Effector memory CD8-positive, alpha-beta T cell (primary cell): ENCODE measurements at regions not wholly inside any gene's neighbourhood (a gene's known extent, or its start where the extent isn't known, plus 50 kb on each side); places are given as distances from the start of the nearest gene placed in this dataset.

Experiments
- ATAC-seq: fragments of 150-1000 bp; cut with Tn5 transposase; replicated peaks from 2 replicates; pipeline ENCODE4 v1.10.0; 2021; ENCODE audit warnings: mild to moderate bottlenecking, moderate library complexity
- DNase-seq, 3 experiments: peaks; one replicate each; pipeline ENCODE4 v3.0.0; 2021
- H3K27ac Mint-ChIP-seq, 2 donors: one replicate each; pipeline ENCODE4 v1.8.0; 2022; ENCODE audit warnings: mild to moderate bottlenecking in 2 of 2, mixed read lengths in 2 of 2, moderate library complexity in 2 of 2
- H3K27me3 Mint-ChIP-seq, 2 donors: one replicate each; pipeline ENCODE4 v1.8.0; 2022; ENCODE audit warnings: mixed read lengths in 2 of 2
- H3K36me3 Mint-ChIP-seq: one replicate; pipeline ENCODE4 v1.8.0; 2022; ENCODE audit warnings: mild to moderate bottlenecking, moderate library complexity, mixed read lengths; ENCODE audit not compliant: insufficient read depth
- H3K4me1 Mint-ChIP-seq, 2 donors: one replicate each; pipeline ENCODE4 v1.8.0; 2022; ENCODE audit warnings: low read depth in 2 of 2, mixed read lengths in 2 of 2
- H3K4me3 Mint-ChIP-seq, 2 donors: one replicate each; pipeline ENCODE4 v1.8.0; 2022; ENCODE audit warnings: mild to moderate bottlenecking in 2 of 2, mixed read lengths in 2 of 2, moderate library complexity in 2 of 2
- H3K9me3 Mint-ChIP-seq, 2 donors: one replicate each; pipeline ENCODE4 v1.8.0; 2022; ENCODE audit warnings: mixed read lengths in 2 of 2

DNA sequence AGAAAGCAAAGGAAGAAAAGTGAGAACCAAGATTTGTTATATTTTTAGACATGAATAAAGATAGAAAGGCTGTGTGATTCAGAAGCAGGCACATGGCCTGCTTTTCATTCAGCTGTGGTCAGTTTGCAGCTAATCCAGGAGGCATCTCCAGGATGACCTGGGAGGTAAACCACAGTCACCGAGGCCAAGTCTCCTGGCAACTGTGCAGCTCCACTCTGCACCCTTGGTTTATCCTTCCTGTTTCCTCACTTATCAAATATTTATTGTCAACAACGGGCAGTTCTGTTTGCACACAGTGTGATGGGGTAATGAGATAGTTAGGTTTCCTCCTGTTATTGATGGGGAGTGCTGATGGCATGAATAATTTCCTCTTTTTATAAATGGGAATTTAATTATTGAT is 243.0 kb downstream of the PSAT1 start:
- ATAC-seq (no peak), DNase-seq (no peak)
- no peaks in the 10 kb centered on the region for H3K4me1 Mint-ChIP-seq
- H3K9me3 Mint-ChIP-seq = peaks cover 0 to 3% of the 10 kb centered on the region in 2 donors
- no peak overlapping the region for H3K27ac Mint-ChIP-seq
- no peaks in the 10 kb centered on the region for H3K27me3 Mint-ChIP-seq
- H3K36me3 Mint-ChIP-seq = no peaks in the 10 kb centered on the region
- H3K4me3 Mint-ChIP-seq = no peak overlapping the region

GRCh38 chr9:78541868-78542443 is 245.0 kb downstream of the PSAT1 start:
- no peak overlapping the region for H3K4me3 Mint-ChIP-seq
- H3K4me1 Mint-ChIP-seq = no peaks in the 10 kb centered on the region
- no peaks in the 10 kb centered on the region for H3K36me3 Mint-ChIP-seq
- ATAC-seq = no peak
- no peak for DNase-seq
- no peaks in the 10 kb centered on the region for H3K27me3 Mint-ChIP-seq
- H3K27ac Mint-ChIP-seq = no peak overlapping the region
- H3K9me3 Mint-ChIP-seq = peaks cover 0 to 6% of the 10 kb centered on the region in 2 donors

GRCh38 chr9:78542491-78543181 is 245.7 kb downstream of the PSAT1 start:
- no peaks in the 10 kb centered on the region for H3K27me3 Mint-ChIP-seq
- H3K4me3 Mint-ChIP-seq = no peak overlapping the region
- no peaks in the 10 kb centered on the region for H3K4me1 Mint-ChIP-seq
- no peak for ATAC-seq
- peaks cover 0 to 6% of the 10 kb centered on the region in 2 donors for H3K9me3 Mint-ChIP-seq
- H3K27ac Mint-ChIP-seq = no peak overlapping the region
- no peaks in the 10 kb centered on the region for H3K36me3 Mint-ChIP-seq
- no peak for DNase-seq

- no peaks in the 10 kb centered on the region for H3K27me3 Mint-ChIP-seq
- H3K4me3 Mint-ChIP-seq = no peak overlapping the region
- no peak overlapping the region for H3K27ac Mint-ChIP-seq
- ATAC-seq (no peak), DNase-seq (no peak)
- peaks cover 0 to 6% of the 10 kb centered on the region in 2 donors for H3K9me3 Mint-ChIP-seq
- H3K36me3 Mint-ChIP-seq = no peaks in the 10 kb centered on the region
- H3K4me1 Mint-ChIP-seq = no peaks in the 10 kb centered on the region
Observed at GRCh38 chr9:78543353-78543752, 246.4 kb downstream of the PSAT1 start.

- H3K27me3 Mint-ChIP-seq = no peaks in the 10 kb centered on the region
- peaks cover 0 to 2% of the 10 kb centered on the region in 2 donors for H3K9me3 Mint-ChIP-seq
- H3K36me3 Mint-ChIP-seq = no peaks in the 10 kb centered on the region
- no peaks in the 10 kb centered on the region for H3K4me1 Mint-ChIP-seq
- ATAC-seq (no peak), DNase-seq (no peak)
- H3K27ac Mint-ChIP-seq = no peak overlapping the region
- no peak overlapping the region for H3K4me3 Mint-ChIP-seq
Observed at GRCh38 chr9:78544230-78544629, 247.3 kb downstream of the PSAT1 start.

DNA sequence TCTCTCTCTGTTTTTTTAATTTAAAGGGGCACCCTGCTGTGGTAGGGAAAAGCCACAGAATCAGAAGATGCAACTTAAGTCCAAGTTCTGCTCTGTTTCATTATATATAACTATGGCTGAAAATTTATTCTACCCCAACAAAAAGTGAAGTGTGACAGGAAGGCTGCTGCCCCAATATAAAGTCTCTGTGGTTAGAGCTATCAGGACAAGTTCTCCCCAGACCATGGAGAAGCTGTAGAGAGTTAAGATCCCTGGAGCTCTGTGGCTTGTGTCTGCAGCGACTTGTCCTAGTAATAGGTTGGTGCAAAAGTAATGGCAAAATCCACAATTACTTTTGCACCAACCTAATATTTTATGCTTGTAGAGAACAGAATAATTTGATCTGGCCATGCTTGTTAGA is 250.9 kb downstream of the PSAT1 start:
- ATAC-seq (no peak), DNase-seq (no peak)
- Mint-ChIP-seq H3K27ac (no peak overlapping the region), H3K36me3 (no peaks in the 10 kb centered on the region), H3K4me3 (no peak overlapping the region), H3K9me3 (peaks cover 0 to 2% of the 10 kb centered on the region in 2 donors), H3K27me3 (no peaks in the 10 kb centered on the region), H3K4me1 (no peaks in the 10 kb centered on the region)

DNA sequence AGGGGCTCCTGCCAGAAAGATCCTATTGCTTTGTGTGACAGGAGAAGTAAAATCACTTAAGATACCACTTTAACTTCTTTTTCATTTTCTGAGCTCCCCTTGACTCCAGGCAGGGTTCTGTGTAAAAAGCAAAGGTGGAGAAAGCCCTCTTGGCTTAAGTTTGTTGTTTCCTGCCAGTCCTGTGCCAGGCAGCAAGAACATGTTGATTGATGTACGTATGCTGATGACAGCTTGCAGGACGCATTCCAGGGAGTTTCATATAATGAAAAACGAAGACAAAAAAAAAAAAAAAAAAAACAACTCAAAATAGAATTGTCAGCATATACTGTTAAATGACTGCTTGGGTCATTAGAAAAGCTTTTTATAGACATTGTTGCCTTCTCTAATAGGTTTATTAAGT is 251.7 kb downstream of the PSAT1 start:
- Mint-ChIP-seq H3K9me3 (peaks cover 0 to 2% of the 10 kb centered on the region in 2 donors), H3K4me1 (no peaks in the 10 kb centered on the region)
- no peak for ATAC-seq

DNA sequence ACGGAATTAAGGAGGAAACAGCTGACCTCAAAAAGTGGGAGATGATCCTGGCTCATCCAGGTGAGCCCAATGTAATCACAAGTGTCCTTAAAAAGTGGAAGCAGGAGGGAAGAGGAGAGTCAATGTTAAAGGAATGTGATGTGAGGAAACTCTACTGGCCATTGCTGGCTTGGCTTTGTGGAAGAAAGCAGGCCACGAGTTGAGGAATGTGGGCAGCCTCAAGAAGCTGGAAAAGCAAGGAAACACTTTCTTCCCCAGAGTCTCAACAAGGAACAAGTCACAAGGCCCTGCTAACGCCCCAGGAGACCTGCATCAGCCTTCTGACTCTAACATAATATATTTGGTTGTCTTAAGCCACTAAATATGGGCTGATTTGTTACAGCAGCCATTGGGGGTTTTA is 252.8 kb downstream of the PSAT1 start:
- ATAC-seq (no peak), DNase-seq (no peak)
- Mint-ChIP-seq H3K36me3 (no peaks in the 10 kb centered on the region), H3K9me3 (peaks cover 0 to 2% of the 10 kb centered on the region in 2 donors), H3K27me3 (no peaks in the 10 kb centered on the region), H3K27ac (no peak overlapping the region), H3K4me1 (no peaks in the 10 kb centered on the region), H3K4me3 (no peak overlapping the region)

More for the DNA sequence above, 251.7 kb downstream of the PSAT1 start:
- no peaks in the 10 kb centered on the region for H3K27me3 Mint-ChIP-seq
- no peak overlapping the region for H3K4me3 Mint-ChIP-seq
- no peak for DNase-seq
- no peaks in the 10 kb centered on the region for H3K36me3 Mint-ChIP-seq
- H3K27ac Mint-ChIP-seq = no peak overlapping the region

DNA sequence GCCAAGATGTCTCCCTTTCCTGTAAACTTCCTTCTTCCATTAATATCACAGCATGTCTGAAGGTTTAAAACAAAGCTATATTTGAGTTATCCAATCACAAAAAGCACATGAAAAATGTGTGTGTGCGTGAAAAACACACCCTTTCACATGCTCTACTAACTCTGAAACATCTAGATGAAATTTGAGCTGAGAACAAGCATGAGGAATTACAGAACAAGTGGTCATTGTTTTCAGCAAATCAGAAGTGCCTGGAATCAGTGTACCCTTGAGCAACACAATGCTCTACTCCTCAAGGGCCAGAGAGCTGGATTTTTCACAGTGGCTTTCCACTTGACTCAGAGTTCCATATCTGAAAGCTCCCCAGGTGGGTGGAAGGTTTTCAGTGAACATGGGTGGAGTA is 255.9 kb downstream of the PSAT1 start:
- H3K4me3 Mint-ChIP-seq = no peak overlapping the region
- H3K4me1 Mint-ChIP-seq = no peaks in the 10 kb centered on the region
- H3K36me3 Mint-ChIP-seq = no peaks in the 10 kb centered on the region
- no peak overlapping the region for H3K27ac Mint-ChIP-seq
- H3K9me3 Mint-ChIP-seq = no peaks in the 10 kb centered on the region
- ATAC-seq = no peak
- DNase-seq = no peak
- no peaks in the 10 kb centered on the region for H3K27me3 Mint-ChIP-seq

GRCh38 chr9:78557540-78557939 is 260.6 kb downstream of the PSAT1 start:
- Mint-ChIP-seq H3K27me3 (no peaks in the 10 kb centered on the region), H3K36me3 (no peaks in the 10 kb centered on the region), H3K4me3 (no peak overlapping the region), H3K9me3 (no peaks in the 10 kb centered on the region), H3K4me1 (no peaks in the 10 kb centered on the region), H3K27ac (no peak overlapping the region)
- no peak for DNase-seq
- no peak for ATAC-seq

- H3K4me3 Mint-ChIP-seq = no peak overlapping the region
Observed at GRCh38 chr9:78559449-78559885, 262.5 kb downstream of the PSAT1 start.

GRCh38 chr9:78562021-78562420 is 265.1 kb downstream of the PSAT1 start:
- DNase-seq (no peak), ATAC-seq (no peak)
- Mint-ChIP-seq H3K27ac (no peak overlapping the region), H3K4me3 (no peak overlapping the region), H3K9me3 (peaks cover 0 to 2% of the 10 kb centered on the region in 2 donors), H3K36me3 (no peaks in the 10 kb centered on the region), H3K4me1 (no peaks in the 10 kb centered on the region), H3K27me3 (no peaks in the 10 kb centered on the region)

More at GRCh38 chr9:78559449-78559885, 262.5 kb downstream of the PSAT1 start:
- DNase-seq (no peak), ATAC-seq (no peak)
- no peaks in the 10 kb centered on the region for H3K4me1 Mint-ChIP-seq
- H3K36me3 Mint-ChIP-seq = no peaks in the 10 kb centered on the region
- H3K27ac Mint-ChIP-seq = no peak overlapping the region
- peaks cover 0 to 2% of the 10 kb centered on the region in 2 donors for H3K9me3 Mint-ChIP-seq
- H3K27me3 Mint-ChIP-seq = no peaks in the 10 kb centered on the region

DNA sequence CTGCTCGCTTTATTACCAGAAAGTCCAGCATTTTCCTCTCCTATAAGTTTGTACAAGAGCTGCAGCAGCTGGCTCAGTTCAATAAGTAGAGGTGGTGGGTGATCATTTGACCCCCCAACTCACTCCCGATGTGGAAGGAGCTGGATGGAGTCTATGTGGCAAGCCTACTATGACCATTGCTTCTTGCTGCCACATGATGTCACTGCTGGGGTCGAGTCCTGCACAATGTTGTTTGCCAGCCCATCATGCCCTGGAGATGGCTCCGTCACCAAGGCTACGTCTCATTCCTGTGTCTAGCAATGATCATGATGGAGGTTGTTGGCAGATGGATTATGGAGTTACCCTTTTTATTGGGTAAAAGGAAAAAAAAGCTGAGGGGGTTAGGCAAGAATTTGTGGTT is 266.3 kb downstream of the PSAT1 start:
- Mint-ChIP-seq H3K4me3 (no peak overlapping the region), H3K9me3 (peaks cover 0 to 2% of the 10 kb centered on the region in 2 donors), H3K36me3 (no peaks in the 10 kb centered on the region), H3K27ac (no peak overlapping the region), H3K4me1 (no peaks in the 10 kb centered on the region), H3K27me3 (no peaks in the 10 kb centered on the region)
- ATAC-seq (no peak), DNase-seq (no peak)

DNA sequence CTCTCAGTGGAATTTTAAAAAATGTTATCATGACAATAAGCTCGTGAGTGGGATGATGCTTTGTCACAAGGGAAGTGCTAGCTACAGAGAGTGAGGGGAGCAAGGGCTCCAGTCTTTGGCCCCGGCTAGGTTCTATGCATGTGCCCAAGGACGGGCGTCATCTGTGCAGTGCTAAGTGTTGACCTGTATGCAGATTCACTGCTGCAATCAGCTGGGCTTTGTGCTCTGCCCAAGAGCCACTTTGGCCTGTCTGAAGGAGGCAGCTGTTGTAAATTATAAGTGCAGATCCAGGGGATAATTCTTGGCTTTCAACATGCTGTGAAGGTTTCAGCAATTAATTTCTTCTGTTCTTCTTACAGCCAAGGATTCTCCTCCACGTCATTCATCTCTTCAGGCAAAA is 268.6 kb downstream of the PSAT1 start:
- no peak for DNase-seq
- no peak overlapping the region for H3K4me3 Mint-ChIP-seq

More for the DNA sequence above, 268.6 kb downstream of the PSAT1 start:
- no peaks in the 10 kb centered on the region for H3K4me1 Mint-ChIP-seq
- peaks cover 0 to 6% of the 10 kb centered on the region in 2 donors for H3K9me3 Mint-ChIP-seq
- H3K27me3 Mint-ChIP-seq = no peaks in the 10 kb centered on the region
- no peak overlapping the region for H3K27ac Mint-ChIP-seq
- no peaks in the 10 kb centered on the region for H3K36me3 Mint-ChIP-seq
- ATAC-seq = no peak
